Trophoblast cell (in vitro differentiated cells and primary cell): ENCODE measurements at regions not wholly inside any gene's neighbourhood (a gene's known extent, or its start where the extent isn't known, plus 50 kb on each side); places are given as distances from the start of the nearest gene placed in this dataset.

Source experiments
- DNase-seq, 2 donors: peaks; one replicate each; pipeline ENCODE4 v3.0.0-alpha.2; 2016
- H2AFZ ChIP-seq: 2 replicates; pipeline ENCODE4 v1.6.1; 2013; ENCODE audit warnings: low read length, moderate library complexity, mild to moderate bottlenecking; ENCODE audit not compliant: insufficient read depth, poor library complexity
- H2AK5ac ChIP-seq: 2 replicates; pipeline ENCODE4 v1.6.1; 2013; ENCODE audit warnings: mild to moderate bottlenecking, low read length
- H2BK120ac ChIP-seq: 2 replicates; pipeline ENCODE4 v1.6.1; 2013; ENCODE audit warnings: low read length, mild to moderate bottlenecking, moderate library complexity; ENCODE audit not compliant: insufficient read depth, poor library complexity
- H2BK12ac ChIP-seq: 2 replicates; pipeline ENCODE4 v1.6.1; 2013; ENCODE audit warnings: mild to moderate bottlenecking, low read length, moderate library complexity
- H2BK5ac ChIP-seq: 2 replicates; pipeline ENCODE4 v1.6.1; 2013; ENCODE audit warnings: low read length, low read depth, moderate library complexity, mild to moderate bottlenecking; ENCODE audit not compliant: poor library complexity
- H3K14ac ChIP-seq: 2 replicates; pipeline ENCODE4 v1.6.1; 2013; ENCODE audit warnings: mild to moderate bottlenecking, low read length
- H3K18ac ChIP-seq: 2 replicates; pipeline ENCODE4 v1.6.1; 2013; ENCODE audit warnings: mild to moderate bottlenecking, low read length
- H3K23ac ChIP-seq: 2 replicates; pipeline ENCODE4 v1.6.1; 2013; ENCODE audit warnings: low read length
- H3K27ac ChIP-seq: 2 replicates; pipeline ENCODE4 v1.5.1; 2013; ENCODE audit warnings: low read depth, mild to moderate bottlenecking, inconsistent platforms, low read length, moderate library complexity
- H3K27me3 ChIP-seq: 2 replicates; pipeline ENCODE4 v1.6.1; 2013; ENCODE audit warnings: inconsistent platforms, mild to moderate bottlenecking, low read length, moderate library complexity; ENCODE audit not compliant: insufficient read depth
- H3K36me3 ChIP-seq, 2 experiments: 1 replicate in 1 of 2; 2 replicates in 1 of 2; pipeline ENCODE4 v1.6.1; 2013; ENCODE audit warnings: low read length in 2 of 2, mild to moderate bottlenecking in 2 of 2, moderate library complexity in 1 of 2; ENCODE audit not compliant: insufficient read depth in 2 of 2, control insufficient read depth in 1 of 2
- H3K4ac ChIP-seq: 2 replicates; pipeline ENCODE4 v1.6.1; 2013; ENCODE audit warnings: low read depth, mild to moderate bottlenecking, low read length, moderate library complexity
- H3K4me1 ChIP-seq, 2 experiments: 1 replicate in 1 of 2; 2 replicates in 1 of 2; pipeline ENCODE4 v1.6.1; 2013; ENCODE audit warnings: low read length in 2 of 2, mild to moderate bottlenecking in 2 of 2, moderate library complexity in 1 of 2; ENCODE audit not compliant: insufficient read depth in 2 of 2, control insufficient read depth in 1 of 2
- H3K4me2 ChIP-seq: 2 replicates; pipeline ENCODE4 v1.6.1; 2013; ENCODE audit warnings: inconsistent platforms, mild to moderate bottlenecking, low read length, moderate library complexity
- H3K4me3 ChIP-seq: 2 replicates; pipeline ENCODE4 v1.5.1; 2013; ENCODE audit warnings: mild to moderate bottlenecking, low read depth, low read length, inconsistent platforms
- H3K79me1 ChIP-seq: one replicate; pipeline ENCODE4 v1.6.1; 2013; ENCODE audit warnings: low read length
- H3K79me2 ChIP-seq: 2 replicates; pipeline ENCODE4 v1.6.1; 2013; ENCODE audit warnings: low read length, mild to moderate bottlenecking; ENCODE audit not compliant: control insufficient read depth, insufficient read depth, poor library complexity
- H3K9ac ChIP-seq: 2 replicates; pipeline ENCODE4 v1.6.1; 2013; ENCODE audit warnings: mild to moderate bottlenecking, low read length
- H3K9me3 ChIP-seq: 2 replicates; pipeline ENCODE4 v1.6.1; 2013; ENCODE audit warnings: low read depth, mild to moderate bottlenecking, control low read depth, inconsistent platforms, low read length; ENCODE audit not compliant: insufficient read depth
- H4K12ac ChIP-seq: 2 replicates; pipeline ENCODE4 v1.6.1; 2013; ENCODE audit warnings: low read depth, mild to moderate bottlenecking, low read length, moderate library complexity
- H4K8ac ChIP-seq: 2 replicates; pipeline ENCODE4 v1.6.1; 2013; ENCODE audit warnings: low read depth, mild to moderate bottlenecking, low read length, moderate library complexity
- H4K91ac ChIP-seq: one replicate; pipeline ENCODE4 v1.6.1; 2013; ENCODE audit warnings: low read depth, mild to moderate bottlenecking, low read length, moderate library complexity
- WGBS: extraction: QIAGEN DNeasy Blood & Tissue Kit; methylation state at CpG from one replicate; pipeline ENCODE4 v1.1.7; 2013; ENCODE audit warnings: missing lambda C conversion rate; ENCODE audit not compliant: insufficient read length, insufficient coverage; ENCODE audit errors: extremely low coverage; 5-methylcytosine and 5-hydroxymethylcytosine counted together

DNA sequence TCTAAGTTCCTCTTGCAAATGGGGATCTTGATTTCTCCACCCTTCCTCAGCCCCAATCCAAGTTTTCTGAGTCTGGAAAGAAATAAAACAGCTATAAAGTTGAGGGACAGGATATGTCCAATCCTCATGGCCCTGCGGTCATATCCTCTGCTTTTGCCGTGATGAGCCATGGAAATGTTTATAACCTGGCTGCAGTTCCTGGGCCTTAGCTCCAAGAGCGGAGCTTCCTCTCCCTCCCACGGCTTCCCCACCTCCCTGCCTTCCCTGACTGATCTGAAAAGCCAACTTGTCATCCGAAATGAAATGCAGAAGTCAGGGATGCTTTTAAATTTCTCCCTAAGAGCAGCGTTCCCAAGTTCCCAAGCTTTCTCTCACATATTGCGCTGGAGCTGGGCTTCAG lies 221.5 kb upstream of the SFRP2 start:
- Histone ChIP-seq H4K12ac (no peak overlapping the region), H3K4ac (peak overlapping the region; percentile 63), H2AK5ac (peak overlapping the region; percentile 66), H3K27me3 (no peaks in the 10 kb centered on the region), H3K9me3 (no peaks in the 10 kb centered on the region), H3K14ac (no peak overlapping the region), H3K79me2 (no peaks in the 10 kb centered on the region), H3K23ac (no peak overlapping the region), H3K4me1 (peaks cover 17 to 23% of the 10 kb centered on the region in 2 experiments), H2BK120ac (peak overlapping the region; percentile 90), H3K79me1 (peaks cover 25% of the 10 kb centered on the region), H3K18ac (no peak overlapping the region), H3K27ac (no peak overlapping the region), H3K4me2 (no peak overlapping the region), H2BK5ac (peak overlapping the region; percentile 24), H4K8ac (peak overlapping the region; percentile 48), H2BK12ac (peak overlapping the region; percentile 91), H2AFZ (peak overlapping the region; percentile 50), H4K91ac (peak overlapping the region; percentile 88), H3K9ac (no peak overlapping the region), H3K4me3 (no peak overlapping the region), H3K36me3 (peaks cover 0 to 2% of the 10 kb centered on the region in 2 experiments)
- WGBS = no CpG with 5 or more reads among the region's 7 CpGs
- DNase-seq = no peak

DNA sequence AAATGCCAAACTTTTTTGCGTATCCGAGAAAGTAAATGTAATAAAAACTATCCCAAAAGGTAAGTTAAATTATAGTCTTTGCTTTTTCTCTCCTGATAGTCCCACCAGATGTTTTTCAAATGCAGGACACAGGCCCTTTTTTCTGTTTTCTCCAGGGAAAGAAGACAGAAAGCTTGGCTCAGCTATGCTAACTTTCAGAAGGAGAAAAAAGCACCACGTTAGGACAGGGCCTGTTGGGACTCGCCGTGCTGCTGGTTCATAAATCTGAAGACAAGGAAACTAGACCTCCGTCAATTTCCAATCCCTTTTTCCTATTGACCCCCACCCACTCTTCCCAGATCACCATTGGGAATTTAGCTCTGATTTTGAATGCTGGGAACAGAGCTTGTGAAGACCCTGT lies 220.9 kb upstream of the SFRP2 start:
- H3K27ac ChIP-seq = no peak overlapping the region
- peak overlapping the region; percentile 24 for H2BK5ac ChIP-seq
- H3K36me3 ChIP-seq = peaks cover 0 to 2% of the 10 kb centered on the region in 2 experiments
- peak overlapping the region; percentile 91 for H2BK12ac ChIP-seq
- peaks cover 29% of the 10 kb centered on the region for H3K79me1 ChIP-seq
- H3K79me2 ChIP-seq = no peaks in the 10 kb centered on the region
- H3K4me3 ChIP-seq = no peak overlapping the region
- H3K4me1 ChIP-seq = peaks cover 21 to 27% of the 10 kb centered on the region in 2 experiments
- H3K18ac ChIP-seq = no peak overlapping the region
- no peaks in the 10 kb centered on the region for H3K27me3 ChIP-seq
- H2AK5ac ChIP-seq = no peak overlapping the region
- peak overlapping the region; percentile 63 for H3K4ac ChIP-seq
- WGBS = no CpG with 5 or more reads among the region's 6 CpGs
- H4K12ac ChIP-seq = no peak overlapping the region
- peak overlapping the region; percentile 48 for H4K8ac ChIP-seq
- peak overlapping the region; percentile 88 for H4K91ac ChIP-seq
- no peak for DNase-seq
- H2BK120ac ChIP-seq = peak overlapping the region; percentile 90
- H3K23ac ChIP-seq = no peak overlapping the region
- peak overlapping the region; percentile 50 for H2AFZ ChIP-seq
- no peak overlapping the region for H3K9ac ChIP-seq
- H3K14ac ChIP-seq = peak overlapping the region; percentile 54
- H3K9me3 ChIP-seq = no peaks in the 10 kb centered on the region
- no peak overlapping the region for H3K4me2 ChIP-seq

DNA sequence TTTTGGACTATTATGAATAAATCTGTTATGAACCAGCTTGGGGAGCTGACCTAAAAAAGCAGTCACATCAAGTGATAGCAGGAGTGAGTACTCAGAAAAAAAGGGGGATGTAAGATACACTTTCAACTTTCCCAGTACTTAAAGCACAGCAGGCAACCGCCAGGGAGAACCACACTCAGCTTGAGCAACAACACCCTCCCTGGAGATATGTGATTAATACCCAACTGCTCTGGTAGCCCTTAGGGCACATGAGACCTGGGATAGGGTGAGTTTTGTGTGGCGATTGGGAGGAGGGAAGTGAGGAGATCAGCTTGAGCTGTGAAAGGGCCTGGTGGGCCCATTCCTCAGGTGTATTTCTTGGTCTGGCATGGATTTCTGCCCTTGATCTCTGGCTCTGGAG lies 220.3 kb upstream of the SFRP2 start:
- peak overlapping the region; percentile 58 for H4K8ac ChIP-seq
- H3K4me1 ChIP-seq = peaks cover 25 to 31% of the 10 kb centered on the region in 2 experiments
- H4K91ac ChIP-seq = peak overlapping the region; percentile 33
- H2AFZ ChIP-seq = no peak overlapping the region
- H3K9me3 ChIP-seq = no peaks in the 10 kb centered on the region
- H3K4ac ChIP-seq = no peak overlapping the region
- H3K27me3 ChIP-seq = no peaks in the 10 kb centered on the region
- no peak for DNase-seq
- H3K79me2 ChIP-seq = no peaks in the 10 kb centered on the region
- H2AK5ac ChIP-seq = no peak overlapping the region
- no peak overlapping the region for H3K4me3 ChIP-seq
- H2BK5ac ChIP-seq = peak overlapping the region; percentile 52
- peak overlapping the region; percentile 70 for H2BK12ac ChIP-seq
- H3K23ac ChIP-seq = no peak overlapping the region
- H3K79me1 ChIP-seq = peaks cover 34% of the 10 kb centered on the region
- H3K27ac ChIP-seq = no peak overlapping the region
- H4K12ac ChIP-seq = no peak overlapping the region
- no CpG with 5 or more reads among the region's 2 CpGs for WGBS
- H3K18ac ChIP-seq = no peak overlapping the region
- peaks cover 0 to 2% of the 10 kb centered on the region in 2 experiments for H3K36me3 ChIP-seq
- no peak overlapping the region for H3K14ac ChIP-seq
- H3K9ac ChIP-seq = no peak overlapping the region
- no peak overlapping the region for H3K4me2 ChIP-seq
- peak overlapping the region; percentile 18 for H2BK120ac ChIP-seq

GRCh38 chr4:154005171-154005520 lies 216.3 kb upstream of the SFRP2 start:
- H2BK5ac ChIP-seq = peak overlapping the region; percentile 85
- peak overlapping the region; percentile 95 for H3K27ac ChIP-seq
- peak overlapping the region; percentile 65 for H2AK5ac ChIP-seq
- peak overlapping the region; percentile 78 for H3K14ac ChIP-seq
- no peak overlapping the region for H4K12ac ChIP-seq
- H4K8ac ChIP-seq = peak overlapping the region; percentile 49
- H4K91ac ChIP-seq = peak overlapping the region; percentile 94
- H2BK12ac ChIP-seq = peak overlapping the region; percentile 42
- H3K4ac ChIP-seq = peak overlapping the region; percentile 3
- no peaks in the 10 kb centered on the region for H3K36me3 ChIP-seq
- H3K9me3 ChIP-seq = peaks cover 4% of the 10 kb centered on the region
- peak overlapping the region; percentile 66 for H3K18ac ChIP-seq
- no peak for DNase-seq
- peaks cover 43% of the 10 kb centered on the region for H3K79me1 ChIP-seq
- no peak overlapping the region for H3K9ac ChIP-seq
- WGBS = no CpG with 5 or more reads among the region's 5 CpGs
- H3K27me3 ChIP-seq = no peaks in the 10 kb centered on the region
- peak overlapping the region; percentile 82 for H2BK120ac ChIP-seq
- no peak overlapping the region for H3K23ac ChIP-seq
- no peaks in the 10 kb centered on the region for H3K79me2 ChIP-seq
- no peak overlapping the region for H3K4me3 ChIP-seq
- peak overlapping the region; percentile 4 for H3K4me2 ChIP-seq
- H2AFZ ChIP-seq = peak overlapping the region; percentile 38
- H3K4me1 ChIP-seq = peaks cover 32 to 33% of the 10 kb centered on the region in 2 experiments
